PC-9 (cell line): ENCODE measurements at regions not wholly inside any gene's neighbourhood (a gene's known extent, or its start where the extent isn't known, plus 50 kb on each side); places are given as distances from the start of the nearest gene placed in this dataset.

Experiments
- EZH2 ChIP-seq: fragments of 200-600 bp; sonication (generic); IDR thresholded peaks from 2 replicates; pipeline ENCODE4 v1.8.0; 2017; ENCODE audit warnings: antibody characterized with exemption, low read depth
- TF ChIP-seq, protein P1 (sequence below): fragments of 200-600 bp; sonication (generic); conservative IDR thresholded peaks from 2 replicates; pipeline ENCODE4 v1.6.1; 2017; ENCODE audit warnings: mixed run types, antibody characterized with exemption, mild to moderate bottlenecking, moderate library complexity

DNA sequence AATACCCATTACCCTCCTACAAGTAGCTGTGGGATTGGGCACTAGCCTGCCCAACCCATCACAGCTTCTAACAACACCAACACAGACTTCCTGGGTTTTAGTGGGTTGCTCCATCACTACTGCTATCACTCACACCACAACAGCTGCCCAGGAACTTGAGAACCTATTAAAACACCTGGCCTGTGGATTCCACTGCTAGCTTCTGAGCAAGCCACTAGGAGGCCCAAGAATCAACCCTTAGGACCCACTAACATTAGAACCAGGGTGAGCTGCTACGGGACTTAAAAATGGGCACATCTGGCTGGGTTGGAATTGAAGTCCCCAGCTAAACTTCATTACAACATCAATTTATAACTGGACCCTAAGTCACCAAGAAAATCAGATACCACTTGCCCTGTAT lies 113.2 kb upstream of the TP63 start:
- TF ChIP-seq, protein P1, sequence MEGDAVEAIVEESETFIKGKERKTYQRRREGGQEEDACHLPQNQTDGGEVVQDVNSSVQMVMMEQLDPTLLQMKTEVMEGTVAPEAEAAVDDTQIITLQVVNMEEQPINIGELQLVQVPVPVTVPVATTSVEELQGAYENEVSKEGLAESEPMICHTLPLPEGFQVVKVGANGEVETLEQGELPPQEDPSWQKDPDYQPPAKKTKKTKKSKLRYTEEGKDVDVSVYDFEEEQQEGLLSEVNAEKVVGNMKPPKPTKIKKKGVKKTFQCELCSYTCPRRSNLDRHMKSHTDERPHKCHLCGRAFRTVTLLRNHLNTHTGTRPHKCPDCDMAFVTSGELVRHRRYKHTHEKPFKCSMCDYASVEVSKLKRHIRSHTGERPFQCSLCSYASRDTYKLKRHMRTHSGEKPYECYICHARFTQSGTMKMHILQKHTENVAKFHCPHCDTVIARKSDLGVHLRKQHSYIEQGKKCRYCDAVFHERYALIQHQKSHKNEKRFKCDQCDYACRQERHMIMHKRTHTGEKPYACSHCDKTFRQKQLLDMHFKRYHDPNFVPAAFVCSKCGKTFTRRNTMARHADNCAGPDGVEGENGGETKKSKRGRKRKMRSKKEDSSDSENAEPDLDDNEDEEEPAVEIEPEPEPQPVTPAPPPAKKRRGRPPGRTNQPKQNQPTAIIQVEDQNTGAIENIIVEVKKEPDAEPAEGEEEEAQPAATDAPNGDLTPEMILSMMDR: no peak
- no peak for TF ChIP-seq EZH2
